ENCODE measurements at regions not wholly inside any gene's neighbourhood (a gene's known extent, or its start where the extent isn't known, plus 50 kb on each side); places are given as distances from the start of the nearest gene placed in this dataset.

DNA sequence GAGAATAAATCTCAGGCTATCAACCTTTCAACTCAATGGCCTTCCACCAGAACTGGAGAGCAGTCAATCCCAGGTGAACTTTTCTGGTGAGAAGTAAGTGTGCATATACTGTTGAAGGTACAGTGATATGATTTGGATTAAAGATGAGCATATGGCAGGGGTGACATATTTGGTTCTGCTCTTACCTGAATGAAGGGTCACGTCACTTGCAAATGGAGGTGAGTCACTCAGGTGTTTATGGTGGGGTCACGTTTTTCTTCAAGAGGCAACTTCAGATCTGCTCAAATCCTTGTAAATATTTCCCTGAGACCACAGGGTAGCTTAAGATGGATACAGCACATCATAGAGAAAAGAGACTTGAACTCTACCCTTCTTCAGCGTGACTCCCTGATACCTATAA, 143.2 kb downstream of the BRMS1L start:
- no peak overlapping the region for H2AFZ ChIP-seq (ENCODE audit: low read depth, low read length)
- H3K27me3 ChIP-seq (ENCODE audit: insufficient read depth, low read length, poor library complexity), result no peaks in the 10 kb centered on the region
- H3K9ac ChIP-seq (ENCODE audit: low read depth, low read length), result no peak overlapping the region
- no peaks in the 10 kb centered on the region for H3K9me3 ChIP-seq (ENCODE audit: insufficient read depth, low read length, severe bottlenecking)
- no peaks in the 10 kb centered on the region for H3K4me1 ChIP-seq (ENCODE audit: insufficient read depth, low read length)
- no peaks in the 10 kb centered on the region for H4K20me1 ChIP-seq (ENCODE audit: insufficient read depth, low read length)
- TF ChIP-seq, protein P1, sequence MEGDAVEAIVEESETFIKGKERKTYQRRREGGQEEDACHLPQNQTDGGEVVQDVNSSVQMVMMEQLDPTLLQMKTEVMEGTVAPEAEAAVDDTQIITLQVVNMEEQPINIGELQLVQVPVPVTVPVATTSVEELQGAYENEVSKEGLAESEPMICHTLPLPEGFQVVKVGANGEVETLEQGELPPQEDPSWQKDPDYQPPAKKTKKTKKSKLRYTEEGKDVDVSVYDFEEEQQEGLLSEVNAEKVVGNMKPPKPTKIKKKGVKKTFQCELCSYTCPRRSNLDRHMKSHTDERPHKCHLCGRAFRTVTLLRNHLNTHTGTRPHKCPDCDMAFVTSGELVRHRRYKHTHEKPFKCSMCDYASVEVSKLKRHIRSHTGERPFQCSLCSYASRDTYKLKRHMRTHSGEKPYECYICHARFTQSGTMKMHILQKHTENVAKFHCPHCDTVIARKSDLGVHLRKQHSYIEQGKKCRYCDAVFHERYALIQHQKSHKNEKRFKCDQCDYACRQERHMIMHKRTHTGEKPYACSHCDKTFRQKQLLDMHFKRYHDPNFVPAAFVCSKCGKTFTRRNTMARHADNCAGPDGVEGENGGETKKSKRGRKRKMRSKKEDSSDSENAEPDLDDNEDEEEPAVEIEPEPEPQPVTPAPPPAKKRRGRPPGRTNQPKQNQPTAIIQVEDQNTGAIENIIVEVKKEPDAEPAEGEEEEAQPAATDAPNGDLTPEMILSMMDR (IDR thresholded peaks at IDR 0.05; ENCODE audit: borderline replicate concordance, extremely low read depth, low read length, poor library complexity, severe bottlenecking), result no peak
- no peak for TF ChIP-seq EZH2 (IDR thresholded peaks at IDR 0.05; ENCODE audit: borderline replicate concordance, low read depth, low read length, severe bottlenecking)
- DNase-seq (no peak), ATAC-seq (ENCODE audit: insufficient read depth, low read depth) (no peak)
- no peaks in the 10 kb centered on the region for H3K36me3 ChIP-seq (ENCODE audit: insufficient read depth, low read length)
- no peak overlapping the region for H3K27ac ChIP-seq (ENCODE audit: low read length)
- H3K4me2 ChIP-seq (ENCODE audit: insufficient read depth, low read length), result no peak overlapping the region
- no peaks in the 10 kb centered on the region for H3K79me2 ChIP-seq (ENCODE audit: insufficient read depth, low read length)
- H3K4me3 ChIP-seq (ENCODE audit: low read depth in 1 of 2, low read length in 2 of 2), result no peak overlapping the region

DNA sequence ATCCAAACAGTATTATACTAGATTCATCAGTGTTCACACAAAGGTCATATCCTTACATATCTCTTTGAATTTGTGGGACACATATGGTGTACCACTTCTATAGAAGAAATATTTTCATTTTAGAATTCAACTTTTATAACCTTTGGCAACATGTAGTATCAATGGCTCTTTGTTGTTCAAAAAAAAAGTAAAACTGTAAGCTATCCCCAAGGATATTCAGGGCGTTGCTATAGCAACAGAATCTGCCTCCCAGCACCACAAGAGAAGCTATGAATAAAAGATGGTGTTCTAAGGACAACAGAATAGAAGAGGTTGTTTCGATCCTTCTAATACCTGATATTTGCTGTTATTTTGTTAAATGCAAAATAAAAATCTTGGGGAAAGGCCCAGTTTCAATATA, 139.3 kb downstream of the BRMS1L start:
- Histone ChIP-seq H3K9me3 (ENCODE audit: insufficient read depth, low read length, severe bottlenecking) (no peaks in the 10 kb centered on the region), H3K27ac (ENCODE audit: low read length) (no peak overlapping the region), H3K27me3 (ENCODE audit: insufficient read depth, low read length, poor library complexity) (no peaks in the 10 kb centered on the region), H4K20me1 (ENCODE audit: insufficient read depth, low read length) (no peaks in the 10 kb centered on the region), H3K4me1 (ENCODE audit: insufficient read depth, low read length) (no peaks in the 10 kb centered on the region), H3K36me3 (ENCODE audit: insufficient read depth, low read length) (no peaks in the 10 kb centered on the region), H3K4me2 (ENCODE audit: insufficient read depth, low read length) (no peak overlapping the region), H3K79me2 (ENCODE audit: insufficient read depth, low read length) (no peaks in the 10 kb centered on the region), H2AFZ (ENCODE audit: low read depth, low read length) (no peak overlapping the region), H3K4me3 (ENCODE audit: low read depth in 1 of 2, low read length in 2 of 2) (no peak overlapping the region), H3K9ac (ENCODE audit: low read depth, low read length) (no peak overlapping the region)
- no peak for DNase-seq
- no peak for ATAC-seq (ENCODE audit: insufficient read depth, low read depth)
- no peak for TF ChIP-seq EZH2 (IDR thresholded peaks at IDR 0.05; ENCODE audit: borderline replicate concordance, low read depth, low read length, severe bottlenecking)
- TF ChIP-seq, protein P1 (IDR thresholded peaks at IDR 0.05; ENCODE audit: borderline replicate concordance, extremely low read depth, low read length, poor library complexity, severe bottlenecking), result no peak

DNA sequence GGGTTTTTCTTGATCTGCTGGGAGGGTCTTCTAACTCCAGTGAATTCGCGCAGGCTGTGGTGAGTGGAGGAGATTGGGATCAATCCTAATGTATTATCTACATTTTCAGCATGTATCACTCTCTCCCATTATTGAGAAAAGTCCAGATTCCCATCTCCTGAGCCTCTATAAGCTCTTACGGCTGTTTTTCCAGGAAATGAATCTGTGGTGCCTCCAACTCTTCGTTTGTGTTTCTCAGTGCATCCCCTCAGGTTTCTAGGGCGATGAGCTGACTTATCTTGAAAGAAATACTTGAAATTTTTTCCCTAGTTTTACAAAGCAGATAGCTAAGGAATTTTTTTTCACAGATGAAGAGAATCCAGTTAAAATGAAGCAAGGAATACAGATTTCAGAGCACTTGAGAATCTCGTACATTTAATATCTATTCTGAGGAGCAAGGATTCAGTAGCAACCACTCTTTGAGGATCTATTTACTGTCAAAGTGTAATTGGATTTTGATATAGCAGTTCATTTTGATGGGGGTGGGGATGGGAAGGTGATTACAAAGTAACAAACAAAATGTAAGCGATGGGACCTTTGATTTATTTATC, 138.7 kb downstream of the BRMS1L start:
- H3K4me2 ChIP-seq (ENCODE audit: insufficient read depth, low read length), result no peak overlapping the region
- H2AFZ ChIP-seq (ENCODE audit: low read depth, low read length), result no peak overlapping the region
- no peaks in the 10 kb centered on the region for H3K79me2 ChIP-seq (ENCODE audit: insufficient read depth, low read length)
- no peak overlapping the region for H3K27ac ChIP-seq (ENCODE audit: low read length)
- H3K4me3 ChIP-seq (ENCODE audit: low read depth in 1 of 2, low read length in 2 of 2), result no peak overlapping the region
- no peak for TF ChIP-seq EZH2 (IDR thresholded peaks at IDR 0.05; ENCODE audit: borderline replicate concordance, low read depth, low read length, severe bottlenecking)
- TF ChIP-seq, protein P1 (IDR thresholded peaks at IDR 0.05; ENCODE audit: borderline replicate concordance, extremely low read depth, low read length, poor library complexity, severe bottlenecking), result no peak
- H4K20me1 ChIP-seq (ENCODE audit: insufficient read depth, low read length), result no peaks in the 10 kb centered on the region
- H3K36me3 ChIP-seq (ENCODE audit: insufficient read depth, low read length), result no peaks in the 10 kb centered on the region
- H3K27me3 ChIP-seq (ENCODE audit: insufficient read depth, low read length, poor library complexity), result no peaks in the 10 kb centered on the region
- H3K9me3 ChIP-seq (ENCODE audit: insufficient read depth, low read length, severe bottlenecking), result no peaks in the 10 kb centered on the region
- DNase-seq (no peak), ATAC-seq (ENCODE audit: insufficient read depth, low read depth) (no peak)
- no peak overlapping the region for H3K9ac ChIP-seq (ENCODE audit: low read depth, low read length)
- no peaks in the 10 kb centered on the region for H3K4me1 ChIP-seq (ENCODE audit: insufficient read depth, low read length)
